GM18867 (cell line): ENCODE measurements at regions not wholly inside any gene's neighbourhood (a gene's known extent, or its start where the extent isn't known, plus 50 kb on each side); places are given as distances from the start of the nearest gene placed in this dataset.
"Not testable (repeated sequence)": the region's sequence is repeated elsewhere in the genome, so short reads cannot be mapped to it uniquely, and the experiment has no call there.

Experiments used
- ATAC-seq: cut with Tn5 transposase; IDR thresholded peaks from one replicate; pipeline ENCODE4 v1.9.1; 2021; ENCODE audit warnings: mild to moderate bottlenecking, moderate library complexity; ENCODE audit not compliant: unreplicated experiment

DNA sequence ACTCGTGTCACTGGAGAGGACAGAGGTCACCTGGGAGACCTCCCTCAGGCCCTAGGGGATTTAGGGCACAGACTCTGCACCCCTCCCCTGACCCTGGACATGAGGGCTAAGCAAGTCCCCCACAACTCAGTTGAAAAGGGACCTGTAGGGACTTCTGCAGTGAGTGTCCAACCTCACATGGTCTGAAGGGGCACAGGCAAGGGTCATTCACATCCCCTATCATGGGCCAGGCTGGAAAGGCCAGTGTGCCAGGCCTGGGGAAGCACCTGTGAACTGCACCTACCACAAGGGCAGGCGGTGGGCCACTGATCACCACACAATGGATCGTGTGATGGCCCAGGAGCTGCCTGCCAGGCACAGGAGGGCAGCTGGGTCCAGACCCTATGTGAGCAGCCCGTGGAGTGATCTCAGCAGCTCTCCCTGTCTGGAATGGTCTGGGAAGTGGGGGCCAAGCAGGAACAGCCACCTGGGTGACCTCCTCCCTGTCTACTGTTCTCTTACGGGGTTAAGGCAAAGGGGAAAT, 1502.6 kb upstream of the TPTE start:
- ATAC-seq = not testable (repeated sequence)

DNA sequence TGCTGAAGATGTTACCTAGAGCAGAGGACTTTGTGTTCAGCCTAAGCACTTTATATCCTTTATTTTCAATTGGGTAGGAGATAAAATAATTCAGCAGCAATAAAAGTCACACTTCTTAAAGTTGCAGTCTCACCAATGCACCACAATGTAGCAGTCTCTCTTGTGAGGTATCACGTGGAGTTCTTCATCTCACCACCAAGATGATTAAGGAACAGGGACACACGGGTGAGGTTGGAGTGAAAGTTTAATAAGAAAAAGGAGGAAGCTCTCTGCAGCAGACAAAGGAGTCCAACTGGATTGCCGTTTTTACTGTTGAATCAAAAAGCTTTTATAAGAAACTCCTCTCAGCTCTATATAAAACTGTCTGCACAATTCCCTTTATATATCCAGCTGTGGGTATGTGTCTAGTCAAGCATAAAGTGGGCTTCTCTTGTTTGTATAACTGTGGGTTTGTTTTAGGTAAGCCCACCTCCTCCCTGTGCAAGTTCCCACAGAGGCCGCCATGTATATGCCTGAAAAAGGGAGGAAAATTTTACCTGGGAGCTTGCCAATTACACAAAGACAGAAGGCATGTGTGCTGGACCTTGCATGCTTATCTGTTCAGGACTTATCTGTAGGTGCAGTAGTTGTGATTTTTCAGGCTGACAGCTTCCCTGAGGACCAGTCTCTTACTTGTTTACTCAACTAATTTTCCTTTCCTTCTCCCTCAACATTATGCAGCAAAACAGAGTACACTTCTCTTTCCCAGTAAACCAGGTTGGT, 1497.2 kb upstream of the TPTE start:
- ATAC-seq = not testable (repeated sequence)

DNA sequence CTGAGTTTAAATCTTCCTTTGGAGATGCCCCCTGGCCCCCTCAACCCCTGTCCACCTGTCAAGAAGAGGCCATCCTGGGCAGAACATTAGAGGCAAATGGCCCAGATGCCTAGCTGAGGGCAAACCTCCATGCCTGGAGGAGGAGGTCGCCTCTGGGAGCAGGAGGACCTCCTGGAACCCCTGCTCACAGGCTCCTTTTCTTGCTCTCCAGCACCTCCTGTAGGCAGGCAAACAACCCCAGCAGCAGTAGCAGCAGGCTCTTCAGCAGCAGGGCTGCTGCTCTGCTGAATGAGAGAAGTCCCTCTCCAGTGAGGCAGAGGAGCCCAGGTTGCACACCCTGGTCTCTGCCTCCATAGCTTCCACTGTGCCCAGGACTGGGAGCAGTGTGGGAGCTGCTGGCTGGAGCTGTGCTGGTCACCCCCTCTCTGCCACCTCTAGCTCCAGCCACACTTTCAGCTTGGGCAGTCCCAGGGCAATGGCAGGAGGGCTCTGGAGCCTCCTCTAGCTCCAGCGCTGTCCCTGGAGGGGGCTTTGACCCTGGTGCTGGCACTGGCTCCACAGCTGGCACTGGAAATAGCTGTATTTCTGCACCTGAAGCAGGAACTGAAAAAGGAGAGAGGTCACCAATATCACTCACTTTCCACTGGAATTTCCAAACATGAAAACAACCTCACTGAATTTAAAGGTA, 1494.5 kb upstream of the TPTE start:
- not testable (repeated sequence) for ATAC-seq

DNA sequence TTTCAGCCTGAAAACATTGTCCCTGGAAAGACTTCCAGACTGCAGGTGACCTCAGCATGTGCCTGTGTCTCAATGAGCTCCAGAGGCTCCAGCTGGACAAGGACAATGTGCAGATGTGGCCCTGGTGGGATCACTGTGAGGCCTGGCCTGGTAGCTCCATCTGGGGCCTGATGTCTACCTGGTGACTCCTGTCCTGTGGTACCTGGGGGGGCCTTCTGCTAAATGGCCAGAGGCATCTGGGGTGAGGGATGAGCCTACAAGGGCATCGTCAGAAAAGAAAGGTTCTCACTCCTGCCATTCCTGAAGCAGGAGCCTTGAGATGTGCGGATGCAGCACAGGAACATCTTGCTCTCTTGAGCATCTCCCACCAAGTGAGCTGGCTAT, 1494.0 kb upstream of the TPTE start:
- not testable (repeated sequence) for ATAC-seq

DNA sequence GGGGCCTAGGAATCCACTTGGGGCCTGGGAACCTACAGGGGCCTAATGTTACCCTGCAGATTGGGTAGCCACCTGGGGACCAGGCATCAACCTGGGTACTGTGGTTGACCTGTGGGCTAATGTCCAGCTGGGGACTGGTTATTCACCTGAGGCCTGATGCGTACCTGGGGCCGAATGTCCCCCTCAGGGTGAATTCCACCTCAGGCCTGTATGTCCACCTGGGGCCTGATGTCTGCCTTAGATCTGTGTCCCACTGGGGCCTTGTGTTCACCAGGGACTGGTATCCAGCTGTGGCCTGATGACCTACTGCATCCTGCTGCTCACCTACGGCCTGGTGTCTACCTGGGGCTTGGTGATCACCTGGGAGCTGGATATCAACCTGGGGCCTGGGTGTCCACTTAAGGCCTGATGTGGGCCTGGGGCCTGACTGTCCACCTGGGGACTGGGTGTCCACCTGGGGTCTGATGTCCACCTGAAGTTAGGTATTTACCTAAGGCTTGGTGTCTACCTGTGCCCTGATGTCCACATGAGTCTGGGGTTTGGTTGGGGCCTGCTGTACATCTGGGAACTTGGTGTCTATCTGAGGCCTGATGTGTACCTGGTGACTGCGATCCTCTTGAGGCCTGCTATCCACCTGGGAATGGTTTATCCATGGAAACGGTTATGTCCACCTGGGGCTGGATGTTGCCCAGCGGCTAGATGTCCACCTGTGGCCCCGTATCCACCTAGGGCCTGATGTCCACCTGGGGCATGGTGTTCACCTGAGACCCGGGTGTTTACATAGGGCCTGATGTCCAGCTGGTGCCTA, 1492.6 kb upstream of the TPTE start:
- ATAC-seq = not testable (repeated sequence)

DNA sequence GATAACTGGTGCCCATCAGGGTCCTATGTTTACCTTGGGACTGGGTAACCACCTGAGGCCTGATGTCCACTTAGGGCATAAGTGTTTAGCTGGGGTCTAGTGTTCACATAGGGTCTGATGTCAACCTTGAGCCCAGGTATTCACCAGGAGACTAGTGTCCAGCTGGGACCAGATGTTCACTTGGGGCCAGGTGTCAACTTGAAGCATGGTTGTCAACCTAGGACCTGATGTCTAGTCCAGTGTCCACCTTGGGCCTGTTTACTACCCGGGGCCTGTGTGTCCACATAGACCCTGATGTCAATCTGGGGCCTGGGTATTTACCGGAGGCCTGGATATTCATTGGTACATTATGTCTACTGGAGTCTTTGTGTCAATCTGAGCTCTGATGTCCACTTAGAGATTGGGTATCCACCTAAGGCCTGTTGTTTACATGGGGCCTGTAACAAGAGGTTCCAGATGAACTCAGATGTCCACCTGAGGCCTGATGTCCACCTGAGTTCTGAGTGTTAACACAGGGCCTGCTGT, 1491.2 kb upstream of the TPTE start:
- not testable (repeated sequence) for ATAC-seq

DNA sequence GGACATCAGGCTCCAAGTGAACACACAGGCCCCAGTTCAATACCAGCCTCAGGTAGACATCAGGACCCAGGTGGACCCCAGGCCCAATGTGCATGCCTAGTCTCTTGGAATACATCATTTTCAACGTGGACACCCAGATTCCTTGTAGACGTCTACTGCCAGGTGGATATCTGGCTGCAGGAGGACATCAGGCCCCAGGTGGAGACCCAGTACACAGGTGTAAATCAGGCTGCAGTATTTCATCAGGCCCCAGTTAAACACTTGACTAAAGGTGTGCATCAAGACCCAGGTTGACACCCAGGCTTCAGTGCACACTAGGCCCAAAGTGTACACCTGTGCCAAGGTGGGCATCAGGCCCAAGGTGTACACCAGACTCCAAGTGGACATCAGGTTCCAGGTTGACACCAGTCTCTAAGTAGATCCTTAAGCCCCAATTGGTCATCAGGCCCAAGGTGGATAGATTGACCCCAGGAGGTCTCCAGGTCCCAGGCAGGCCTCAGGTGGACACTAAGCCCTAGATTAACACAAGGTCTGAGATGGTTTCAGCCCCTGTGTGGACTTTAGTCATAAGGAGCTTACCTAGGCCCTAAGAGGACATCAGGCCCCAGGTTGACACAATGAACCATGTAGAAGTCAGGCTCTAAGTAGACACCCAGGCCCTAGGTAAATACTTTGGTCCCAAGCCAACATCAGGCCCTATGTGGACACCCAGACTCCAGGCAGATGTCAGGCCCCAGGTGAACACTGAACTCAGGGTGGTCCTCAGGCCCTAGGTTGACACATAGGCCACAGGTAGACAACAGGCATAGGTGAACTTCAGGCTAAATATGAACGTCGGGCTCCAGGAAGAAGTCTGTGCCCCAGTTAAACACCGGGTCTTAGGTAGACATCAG, 1489.7 kb upstream of the TPTE start:
- ATAC-seq = not testable (repeated sequence)

DNA sequence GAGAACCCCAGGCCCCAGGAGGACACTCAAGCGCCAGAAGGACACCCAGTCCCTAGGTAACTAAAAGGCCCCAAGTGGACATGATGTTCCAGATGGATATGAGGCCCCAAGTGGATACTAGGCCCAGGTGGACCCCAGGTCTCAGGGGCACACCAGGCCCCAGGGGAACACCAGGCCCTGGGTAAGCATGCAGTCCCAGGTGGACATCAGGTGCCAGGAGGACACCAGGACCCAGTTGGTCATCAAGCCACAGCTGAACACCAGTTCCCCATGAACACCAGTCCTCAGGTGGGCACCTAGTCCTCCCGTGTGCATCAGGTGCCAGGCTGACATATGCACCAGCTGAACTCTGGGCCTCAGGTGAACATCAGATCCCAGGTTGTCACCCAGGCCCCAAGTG, 1488.8 kb upstream of the TPTE start:
- not testable (repeated sequence) for ATAC-seq

DNA sequence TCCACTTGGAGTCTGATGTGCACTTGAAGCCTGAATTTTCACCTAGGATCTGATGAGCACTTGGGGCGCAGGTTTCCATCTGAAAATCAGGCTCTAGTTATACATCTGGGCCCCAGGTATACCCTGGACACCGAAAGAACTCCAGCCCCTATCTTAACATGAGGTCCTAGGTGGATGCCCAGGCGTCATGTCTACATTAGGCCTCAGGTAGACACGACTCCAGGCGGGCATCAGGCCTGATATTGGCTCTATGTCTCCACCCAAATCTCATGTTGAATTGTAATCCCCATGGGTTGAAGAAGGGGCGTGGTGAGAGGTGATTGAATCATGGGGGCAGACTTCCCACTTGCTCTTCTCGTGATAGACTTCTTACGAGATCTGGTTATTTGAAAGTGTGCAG, 1488.1 kb upstream of the TPTE start:
- ATAC-seq = not testable (repeated sequence)

DNA sequence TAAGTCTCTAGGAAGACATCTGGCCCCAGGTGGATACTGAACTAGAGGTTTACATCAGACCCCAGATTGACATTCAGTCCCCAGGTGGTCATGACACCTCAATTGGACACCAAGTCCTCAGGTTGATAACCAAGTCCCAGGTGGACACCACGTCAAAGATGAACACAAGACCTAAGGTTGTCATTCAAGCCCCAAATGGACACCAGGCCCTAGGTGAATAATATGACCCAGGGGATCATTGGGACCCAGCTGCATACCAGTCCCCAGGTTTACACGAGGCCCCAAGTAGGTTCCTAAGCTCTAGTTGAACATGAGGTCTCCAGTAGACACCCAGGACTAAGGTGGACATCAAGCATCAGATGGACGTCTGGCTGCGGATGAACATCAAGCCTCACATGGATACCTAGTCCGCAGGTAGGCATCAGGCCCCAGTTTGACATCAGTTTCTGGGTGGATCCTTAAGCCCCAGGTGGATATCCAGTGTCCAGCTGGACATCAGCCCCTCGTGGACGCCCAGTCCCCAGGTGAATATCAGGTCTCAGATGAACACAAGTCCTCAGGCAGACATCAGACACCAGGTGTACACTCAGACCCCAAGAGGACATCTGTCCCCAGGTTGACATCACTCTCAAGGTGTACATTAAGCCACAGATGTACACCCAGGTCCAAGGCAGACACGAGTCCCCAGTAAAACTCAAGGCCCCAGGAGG, 1486.7 kb upstream of the TPTE start:
- not testable (repeated sequence) for ATAC-seq

DNA sequence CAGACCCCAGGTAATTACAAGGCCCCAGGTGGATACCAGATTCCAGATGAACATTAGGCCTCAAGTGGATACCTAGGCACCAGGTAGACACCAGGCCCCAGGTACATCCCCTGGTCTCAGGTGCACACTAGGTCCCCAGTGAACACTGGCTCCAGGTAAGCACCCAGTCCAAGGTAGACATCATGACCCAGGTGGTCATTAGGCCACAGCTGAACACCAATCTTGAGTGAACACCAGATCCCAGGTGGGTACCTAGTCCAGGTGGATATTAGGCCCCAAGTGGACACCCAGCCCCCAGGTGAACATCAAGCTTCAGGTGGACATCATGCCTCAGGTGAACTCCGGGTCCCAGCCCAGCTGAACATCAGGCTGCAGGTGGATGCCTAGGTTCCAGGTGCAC, 1486.2 kb upstream of the TPTE start:
- ATAC-seq = not testable (repeated sequence)

DNA sequence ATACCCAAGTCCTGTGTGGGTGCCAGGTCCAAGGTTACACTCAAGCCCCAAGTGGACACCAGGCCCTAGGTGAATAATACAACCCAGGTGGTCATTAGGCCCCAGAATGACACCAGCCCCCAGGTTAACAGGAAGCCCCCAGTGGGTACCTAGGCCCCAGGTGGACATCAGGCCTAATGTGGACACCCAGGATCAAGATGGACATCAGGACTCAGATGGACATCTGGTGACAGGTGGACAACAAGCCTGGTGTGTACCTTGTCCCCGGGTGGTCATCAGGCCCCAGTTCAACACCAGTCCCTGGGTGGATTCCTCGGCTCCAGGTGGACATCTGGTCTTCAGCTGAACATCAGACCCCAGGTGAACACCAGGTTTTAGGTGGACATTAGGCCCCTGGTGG, 1485.4 kb upstream of the TPTE start:
- ATAC-seq = not testable (repeated sequence)

DNA sequence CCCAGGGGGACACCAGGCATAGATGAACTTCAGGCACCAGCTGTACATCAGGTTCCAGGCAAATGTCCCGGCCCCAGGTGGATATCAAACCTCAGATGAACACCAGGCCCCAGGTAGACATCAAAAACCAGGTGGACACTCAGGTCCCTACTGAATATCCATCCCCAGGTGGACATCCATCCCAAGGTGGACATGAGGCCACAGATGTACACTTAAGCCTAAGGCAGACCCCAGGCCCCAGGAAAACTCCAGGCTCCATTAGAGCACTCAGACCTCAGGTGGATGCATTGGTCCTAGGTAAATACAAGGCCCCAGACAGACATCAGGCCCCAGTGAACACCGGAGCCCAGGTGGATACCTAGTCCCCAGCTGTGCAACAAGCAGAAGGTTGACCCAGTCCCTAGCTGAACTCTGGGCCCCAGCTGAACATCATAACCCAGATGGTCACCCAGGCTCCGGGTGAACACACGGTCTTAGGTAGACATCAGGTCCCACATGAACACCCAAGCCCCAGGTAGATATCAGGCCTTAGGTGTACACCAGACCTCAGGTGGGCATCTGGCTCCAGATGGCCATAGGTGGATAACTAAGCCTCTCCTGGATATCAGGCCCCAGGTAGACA, 1484.3 kb upstream of the TPTE start:
- ATAC-seq = not testable (repeated sequence)

DNA sequence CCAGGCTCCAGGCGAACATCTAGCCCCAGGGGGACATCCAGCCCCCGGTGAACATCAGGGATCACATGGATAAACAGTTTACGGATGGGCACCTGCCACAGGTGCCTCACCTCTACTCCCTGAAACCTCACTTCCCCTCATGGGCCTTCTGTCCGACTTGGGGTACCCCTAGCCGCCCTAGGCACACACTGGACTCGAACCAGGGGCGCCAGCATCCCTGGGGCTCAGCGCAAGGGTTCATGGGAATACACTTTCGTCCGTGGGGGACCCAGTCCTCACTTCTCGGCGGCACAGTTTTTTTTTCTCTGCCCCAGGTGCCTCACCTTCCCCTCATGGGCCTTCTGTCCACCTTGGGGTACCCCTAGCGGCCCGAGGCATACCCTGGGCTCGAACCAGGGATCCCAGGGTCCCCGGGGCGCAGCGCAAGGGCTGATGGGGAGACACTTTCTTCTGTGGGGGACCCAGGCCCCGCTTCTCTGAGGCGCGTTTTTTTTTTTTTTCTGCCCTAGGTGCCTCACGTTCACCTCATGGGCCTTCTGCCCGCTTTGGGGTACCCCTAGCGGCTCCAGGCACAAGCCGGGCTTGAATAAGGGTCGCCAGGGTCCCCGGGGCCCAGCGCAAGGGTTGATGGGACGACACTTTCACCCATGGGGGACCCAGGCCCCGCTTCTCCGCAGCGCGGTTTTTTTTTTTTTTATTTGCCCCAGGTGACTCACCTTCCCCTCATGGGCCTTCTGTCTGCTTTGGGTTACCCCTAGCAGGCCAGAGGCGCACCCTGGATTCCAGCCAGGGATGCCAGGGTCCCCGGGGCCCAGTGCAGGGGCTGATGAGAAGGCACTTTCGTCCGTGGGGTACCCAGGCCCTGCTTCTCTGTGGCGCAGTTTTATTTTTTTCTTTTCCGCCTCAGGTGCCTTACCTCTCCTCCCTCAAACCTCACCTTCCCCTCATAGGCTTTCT, 1483.5 kb upstream of the TPTE start:
- ATAC-seq = not testable (repeated sequence)

DNA sequence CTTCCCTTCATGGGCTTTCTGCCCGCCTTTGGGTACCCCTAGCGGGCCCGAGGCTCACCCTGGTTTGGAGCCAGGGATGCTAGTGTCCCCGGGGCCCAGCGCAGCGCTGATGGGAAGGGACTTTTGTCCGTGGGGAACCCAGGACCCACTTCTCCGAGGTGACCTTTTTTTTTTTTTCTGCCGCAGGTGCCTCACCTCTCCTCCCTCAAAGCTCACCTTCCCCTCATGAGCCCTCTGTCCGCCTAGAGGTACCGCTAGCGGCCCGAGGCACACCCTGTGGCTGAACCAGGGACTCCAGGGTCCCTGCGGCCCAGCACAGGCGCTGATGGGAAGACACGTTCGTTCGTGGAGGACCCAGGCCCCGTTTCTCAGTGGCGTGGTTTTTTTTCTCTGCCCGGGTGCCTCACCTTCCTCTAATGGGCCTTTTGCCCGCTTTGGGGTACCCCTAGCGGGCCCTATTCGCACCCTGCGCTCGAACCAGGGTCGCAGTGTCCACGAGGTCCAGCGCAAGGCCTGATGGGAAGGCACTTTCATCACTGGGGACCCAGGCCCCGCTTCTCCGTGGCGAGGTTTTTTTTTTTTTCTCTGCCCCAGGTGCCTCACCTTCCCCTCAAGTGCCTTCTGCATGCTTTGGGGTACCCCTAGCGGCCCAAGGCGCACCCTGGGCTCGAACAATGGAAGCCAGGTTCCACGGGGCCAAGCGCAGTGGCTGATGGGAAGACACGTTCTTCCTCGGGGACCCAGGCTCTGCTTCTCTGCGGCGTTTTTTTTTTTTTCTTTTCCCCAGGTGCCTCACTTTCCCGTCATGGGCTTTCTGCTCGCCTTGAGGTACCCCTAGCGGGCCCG, 1481.6 kb upstream of the TPTE start:
- not testable (repeated sequence) for ATAC-seq

DNA sequence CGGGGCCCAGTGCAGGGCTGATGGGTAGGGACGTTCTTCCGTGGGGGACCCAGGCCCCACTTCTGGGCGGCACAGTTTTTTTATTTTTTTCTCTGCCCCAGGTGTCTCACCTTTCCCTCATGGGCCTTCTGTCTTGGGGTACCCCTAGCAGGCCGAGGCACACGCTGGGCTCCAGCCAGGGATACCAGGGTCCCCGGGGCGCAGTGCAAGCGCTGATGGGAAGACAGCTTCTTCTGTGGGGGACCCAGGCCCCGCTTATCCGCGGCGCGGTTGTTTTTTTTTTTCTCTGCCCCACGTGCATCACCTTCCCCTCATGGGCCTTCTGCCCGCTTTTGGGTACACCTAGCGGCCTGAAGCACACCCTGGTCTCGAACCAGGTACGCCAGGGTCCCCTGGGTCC, 1481.0 kb upstream of the TPTE start:
- ATAC-seq = not testable (repeated sequence)
